HK-2 (cell line): ENCODE measurements at regions not wholly inside any gene's neighbourhood (a gene's known extent, or its start where the extent isn't known, plus 50 kb on each side); places are given as distances from the start of the nearest gene placed in this dataset.
A peak's percentile ranks its signal among the peaks of the same experiment; 100 is the strongest.

Experiments
- DNase-seq: peaks from one replicate; pipeline ENCODE4 v3.0.0-alpha.2; 2018; ENCODE audit not compliant: unreplicated experiment

DNA sequence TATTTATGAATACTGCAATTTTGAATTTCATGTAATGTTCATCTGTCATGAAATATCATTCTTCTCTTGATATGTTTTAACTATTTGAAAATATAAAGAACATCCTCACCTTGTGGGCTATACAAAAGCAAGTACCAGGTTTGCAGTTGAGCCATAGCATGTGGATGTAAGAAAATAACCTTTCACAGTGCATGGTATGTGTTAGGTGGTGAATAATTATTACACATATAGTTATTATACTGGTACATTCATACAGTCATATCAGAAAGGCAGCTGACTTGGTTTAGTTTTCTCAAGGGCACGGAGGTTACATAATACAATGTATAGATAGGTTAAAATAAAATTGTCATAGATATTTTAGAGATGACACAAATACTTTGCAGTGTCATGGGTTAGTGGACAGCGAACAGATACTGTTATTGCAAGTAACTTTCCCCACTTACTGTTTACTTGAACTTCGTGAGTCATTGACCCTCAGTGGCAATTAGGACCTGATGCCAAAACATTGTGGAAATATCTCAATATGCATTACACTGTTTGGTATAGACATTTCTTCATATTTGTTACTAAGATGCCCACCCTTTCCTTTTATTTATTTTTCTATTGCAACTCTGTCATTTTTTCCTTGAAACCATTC is 445.4 kb upstream of the GOT2 start:
- DNase-seq = no peak

DNA sequence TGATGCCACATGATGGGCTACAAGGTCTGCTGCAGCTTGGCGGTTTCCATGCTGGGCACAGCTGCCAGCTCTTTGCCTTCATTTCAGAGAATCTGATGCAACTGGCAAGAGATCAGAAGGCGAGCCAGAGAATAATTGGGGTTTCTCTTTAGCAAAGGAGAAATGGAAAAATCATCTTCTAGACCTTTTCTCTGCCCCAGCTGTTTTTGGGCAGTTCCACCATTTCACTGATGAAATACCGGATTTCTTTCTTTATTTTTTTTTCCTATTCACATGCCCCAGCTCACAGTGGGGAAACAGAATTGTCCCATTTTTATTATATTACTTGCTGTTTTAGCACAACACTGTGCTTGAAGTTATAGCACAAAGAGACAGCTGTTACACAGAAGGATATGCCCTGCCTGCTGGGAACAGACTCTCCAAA is 439.3 kb upstream of the GOT2 start:
- no peak for DNase-seq

DNA sequence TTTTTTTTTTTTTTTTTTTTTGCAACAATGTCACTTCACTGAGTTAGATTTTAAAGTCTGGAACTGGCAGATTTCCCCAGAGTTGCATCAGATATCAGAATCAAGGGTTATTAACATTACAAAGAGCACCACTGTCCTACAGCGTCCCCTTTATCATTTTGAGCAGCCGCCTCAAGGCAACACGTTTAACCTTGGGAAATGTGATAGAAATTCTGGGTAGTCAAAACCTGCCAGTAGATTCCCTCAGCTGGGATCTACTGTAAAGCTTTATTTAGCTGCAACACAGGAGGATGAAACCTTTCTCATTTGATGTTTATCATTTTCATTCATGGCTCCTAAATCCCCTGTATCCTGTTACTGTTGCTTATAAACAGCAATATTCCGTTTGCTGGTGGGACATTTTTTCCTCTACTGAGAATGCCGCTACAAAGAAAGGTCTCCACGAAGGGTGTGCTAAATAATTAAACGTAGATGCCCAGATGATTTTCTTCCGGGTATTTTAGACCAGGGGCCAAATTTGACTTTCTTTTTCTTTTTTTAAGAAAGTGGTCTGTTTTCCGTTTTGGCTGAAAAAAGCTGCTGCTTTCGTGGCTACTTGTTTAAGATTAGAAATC is 436.1 kb upstream of the GOT2 start:
- no peak for DNase-seq

DNA sequence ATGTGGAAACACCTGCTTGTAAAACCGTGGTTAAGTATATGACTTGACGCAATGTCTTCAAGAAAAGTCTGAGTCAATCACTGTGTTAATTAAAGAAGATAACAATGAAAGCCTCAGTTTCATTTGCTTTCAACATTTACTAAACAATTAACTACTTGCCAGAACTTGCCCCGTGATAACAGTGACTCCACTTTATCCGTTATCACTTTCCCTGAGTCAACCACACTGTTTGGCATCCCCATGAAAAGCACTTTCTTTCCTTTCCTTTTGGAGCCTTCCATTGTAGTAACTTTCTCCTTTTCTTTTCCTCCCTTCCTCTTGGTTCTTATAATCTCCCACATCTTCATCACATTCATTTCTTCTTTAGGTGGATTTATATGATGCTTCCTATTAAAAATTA is 435.1 kb upstream of the GOT2 start:
- DNase-seq = no peak

DNA sequence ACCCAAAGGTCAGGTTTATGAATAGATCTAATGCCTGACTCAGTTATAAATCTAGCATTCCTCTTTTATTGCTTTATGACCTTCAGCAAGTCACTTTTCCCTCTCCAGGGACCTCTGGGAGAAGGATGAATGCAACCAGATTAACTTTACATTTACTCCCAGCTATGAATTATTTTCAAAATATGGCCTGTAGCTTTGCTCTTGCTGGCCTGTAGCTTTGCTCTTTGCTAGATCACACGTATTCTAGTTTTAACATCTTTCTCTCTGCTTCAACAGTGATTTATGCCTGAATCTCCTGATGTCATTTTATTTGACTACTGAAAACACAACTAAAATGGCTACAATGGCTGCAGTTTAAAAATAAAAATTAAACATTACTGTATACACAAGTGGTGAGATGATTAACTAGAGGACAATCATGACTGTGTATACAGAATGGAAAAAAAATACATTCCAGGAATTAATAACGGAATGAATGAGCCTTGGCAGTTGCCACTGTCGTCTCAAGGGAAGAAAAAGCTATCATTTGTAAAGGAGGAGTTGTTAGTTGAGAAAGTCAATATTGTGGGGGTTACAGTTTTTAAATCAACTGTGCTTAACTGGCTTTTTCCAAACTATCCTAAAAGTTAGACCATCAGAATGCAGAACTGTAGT is 434.5 kb upstream of the GOT2 start:
- no peak for DNase-seq

DNA sequence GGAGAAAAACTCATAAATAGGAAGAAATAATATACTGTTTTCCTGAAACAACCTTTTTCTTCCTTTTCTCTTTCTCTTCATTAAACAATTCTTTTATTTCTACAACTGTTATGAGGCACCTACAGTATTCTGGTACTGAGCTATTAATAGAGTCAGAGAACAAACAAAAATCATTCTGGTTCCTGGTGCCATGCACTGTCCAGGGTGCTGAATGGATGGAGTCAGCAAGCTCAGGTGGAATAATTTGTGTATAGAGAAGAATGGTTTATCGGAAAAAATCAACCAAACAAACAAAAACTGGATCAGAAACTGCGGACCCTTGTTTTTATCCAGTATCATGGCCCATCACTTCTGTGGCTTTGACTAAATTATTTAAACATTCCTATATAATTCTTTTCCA is 430.3 kb upstream of the GOT2 start:
- peak; percentile 1 for DNase-seq

DNA sequence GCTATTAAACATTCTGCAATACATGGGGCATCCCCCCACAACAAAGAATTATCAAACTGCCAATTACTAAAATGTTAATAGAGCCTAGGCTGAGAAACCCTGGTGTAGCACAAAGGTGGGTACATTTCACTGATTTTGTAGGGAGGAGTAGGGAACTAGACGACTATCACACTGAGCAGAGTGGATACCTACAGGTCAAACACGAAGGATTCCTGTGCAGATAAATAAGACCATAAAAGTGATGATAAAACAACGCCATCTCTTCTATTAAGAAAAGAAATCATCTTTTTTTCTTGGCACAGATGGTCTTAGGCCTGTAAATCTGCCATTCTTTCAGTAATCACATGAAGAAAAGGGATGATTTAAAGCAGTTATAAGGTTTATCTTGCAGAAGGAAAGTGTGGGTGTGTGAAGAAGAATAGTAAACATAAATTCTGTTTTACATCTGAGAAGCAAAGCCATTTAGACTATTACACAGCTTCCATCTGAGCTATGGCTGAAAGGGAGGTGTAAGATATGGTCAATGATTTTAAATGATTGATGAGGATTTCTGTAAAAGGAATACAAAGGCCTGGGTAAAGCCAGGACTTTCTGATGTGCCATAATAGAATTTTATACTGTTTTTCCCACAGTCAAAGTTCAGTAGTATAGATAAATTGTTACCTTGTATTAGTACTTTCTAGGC is 429.4 kb upstream of the GOT2 start:
- DNase-seq = no peak

DNA sequence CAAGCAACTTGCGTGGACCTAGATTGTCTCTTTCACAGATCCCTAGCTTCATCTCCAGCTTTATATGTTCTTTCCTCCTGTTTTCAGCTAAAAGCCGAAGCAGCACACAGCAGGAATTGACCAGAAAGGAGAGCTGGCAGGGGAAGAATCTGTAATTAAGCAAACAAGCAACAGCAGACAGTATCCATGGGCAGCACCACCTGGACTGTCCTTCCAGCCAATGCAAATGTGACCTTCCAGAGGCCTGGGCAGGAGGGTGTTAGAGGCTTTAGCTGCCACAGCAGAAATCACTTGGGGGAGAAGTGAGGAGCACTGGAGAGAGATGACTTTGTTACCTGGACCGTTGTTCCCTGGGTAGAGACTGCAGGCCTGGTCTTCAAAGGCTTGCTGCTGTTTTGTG is 427.6 kb upstream of the GOT2 start:
- DNase-seq = no peak

DNA sequence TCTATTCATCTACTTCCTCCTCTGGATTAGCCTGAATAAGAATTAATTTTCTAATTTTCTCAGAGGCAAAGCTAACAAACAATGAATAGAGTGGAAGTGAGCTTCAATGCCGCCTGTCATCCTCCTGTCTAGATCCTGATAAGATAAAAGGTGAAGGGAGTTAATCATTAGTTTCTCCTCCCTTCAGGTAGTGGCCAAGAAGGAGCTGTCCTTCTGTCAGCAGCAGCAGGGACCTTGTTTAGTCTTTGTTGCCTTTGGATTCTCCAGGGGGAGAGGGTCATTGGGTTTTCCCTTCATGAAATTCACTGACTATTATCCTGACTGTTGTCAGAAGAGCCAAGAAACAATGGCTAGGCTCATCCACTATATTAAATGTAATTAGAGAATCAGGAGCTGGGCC is 420.2 kb upstream of the GOT2 start:
- DNase-seq = no peak

DNA sequence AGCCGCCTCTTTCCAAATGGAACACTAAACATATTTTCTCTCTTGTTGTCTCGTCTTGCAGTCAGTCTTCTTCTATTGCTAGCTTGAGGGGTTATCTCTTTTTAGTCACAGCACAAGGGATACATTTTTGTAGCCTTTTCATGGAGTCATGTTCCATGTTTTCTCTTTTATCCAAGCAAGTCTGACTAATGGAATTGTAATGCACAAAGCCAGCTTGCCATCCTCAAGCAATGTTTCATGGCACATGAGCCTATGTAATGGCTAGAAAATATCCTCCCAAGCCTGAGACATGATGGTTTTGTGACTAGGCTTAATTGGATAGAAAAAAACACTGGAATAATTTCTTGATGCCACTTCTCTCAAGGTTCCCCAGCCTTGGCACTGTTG is 414.6 kb upstream of the GOT2 start:
- no peak for DNase-seq

DNA sequence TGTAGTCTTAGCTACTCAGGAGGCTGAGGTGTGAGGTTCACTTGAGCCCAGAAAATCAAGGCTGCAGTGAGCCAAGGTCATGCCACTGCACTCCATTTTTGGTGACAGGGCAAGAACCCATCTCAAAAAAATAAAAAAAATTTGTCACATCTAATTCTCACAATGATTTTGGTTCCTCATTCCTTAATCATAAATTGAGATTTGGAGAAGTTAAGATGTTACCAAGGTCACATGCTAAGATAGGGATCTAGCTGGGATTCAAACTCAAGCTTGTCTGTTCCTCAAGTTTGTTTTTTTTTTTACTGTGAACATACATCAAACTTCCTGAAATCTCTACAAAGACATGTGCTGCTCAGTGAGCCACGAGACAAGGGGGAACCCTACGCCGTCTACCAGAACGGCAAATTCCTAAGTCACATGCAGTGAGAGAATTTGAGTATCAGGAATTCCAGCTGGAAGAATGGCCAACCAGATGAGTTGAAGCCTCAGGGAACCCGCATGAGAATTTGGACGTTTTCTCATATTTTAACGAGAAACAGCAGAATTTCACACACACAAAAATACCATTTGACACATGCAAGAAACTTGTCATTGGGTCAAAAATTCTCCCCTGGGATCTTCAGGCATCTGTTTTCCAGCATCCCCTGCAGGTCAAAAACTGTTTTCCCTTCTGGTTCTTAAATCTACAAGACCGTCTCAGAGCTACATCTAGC is 414.1 kb upstream of the GOT2 start:
- DNase-seq = no peak

DNA sequence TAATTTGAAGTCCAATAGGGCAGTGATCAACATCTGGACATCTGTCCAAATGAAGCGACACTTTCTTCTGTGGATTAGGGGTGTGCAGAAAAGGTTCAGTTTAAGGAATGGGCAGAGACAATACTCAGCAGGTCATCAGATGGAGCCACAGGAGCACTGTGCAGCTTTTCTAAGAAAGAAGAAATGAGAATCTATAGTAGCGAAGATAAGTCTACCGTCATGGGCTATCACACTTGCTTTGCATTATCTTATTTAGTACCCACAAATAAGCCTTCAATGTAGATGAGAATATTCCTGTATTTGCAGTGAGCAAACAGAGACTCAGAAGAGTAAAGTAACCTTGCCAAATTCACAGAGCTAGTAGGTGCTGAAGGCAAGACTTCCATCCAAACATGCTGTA is 412.0 kb upstream of the GOT2 start:
- no peak for DNase-seq

DNA sequence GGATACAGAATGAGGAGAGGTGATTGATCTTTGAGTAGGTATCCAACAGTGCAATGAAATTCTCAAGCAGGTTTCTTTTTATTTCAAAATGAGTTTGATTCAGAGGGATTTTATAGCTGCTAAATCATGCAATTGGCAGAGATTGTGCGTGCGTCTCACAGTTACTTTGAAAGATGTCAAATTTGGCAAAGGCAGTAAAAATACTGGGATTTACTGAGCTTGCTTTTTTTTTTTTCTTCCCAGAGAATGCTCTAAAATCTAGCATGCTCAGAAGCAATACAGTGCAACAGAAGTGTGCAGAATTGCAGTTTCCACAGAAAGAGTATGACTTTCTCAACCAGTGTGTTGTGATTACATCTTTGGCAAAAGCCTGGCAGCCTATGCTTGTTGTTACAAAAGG is 410.7 kb upstream of the GOT2 start:
- DNase-seq = no peak

DNA sequence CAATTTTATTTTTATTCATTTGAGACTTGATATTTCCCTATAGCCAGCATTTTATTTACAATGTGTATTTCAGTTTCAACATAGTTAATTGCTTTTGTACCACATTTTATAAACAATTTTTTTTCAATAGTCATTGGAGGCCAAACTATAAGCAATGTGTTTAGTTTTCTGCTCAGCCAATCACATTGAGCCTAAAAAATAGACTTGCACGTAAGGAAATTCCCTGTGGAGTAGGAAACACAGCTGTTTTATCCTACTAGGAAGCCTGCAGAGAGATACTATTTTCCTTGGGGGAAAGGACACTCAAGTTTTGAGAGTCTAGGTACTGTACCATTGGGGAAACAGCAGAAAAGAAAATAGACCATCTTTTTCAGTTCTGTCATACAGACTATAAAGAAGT is 410.2 kb upstream of the GOT2 start:
- no peak for DNase-seq

DNA sequence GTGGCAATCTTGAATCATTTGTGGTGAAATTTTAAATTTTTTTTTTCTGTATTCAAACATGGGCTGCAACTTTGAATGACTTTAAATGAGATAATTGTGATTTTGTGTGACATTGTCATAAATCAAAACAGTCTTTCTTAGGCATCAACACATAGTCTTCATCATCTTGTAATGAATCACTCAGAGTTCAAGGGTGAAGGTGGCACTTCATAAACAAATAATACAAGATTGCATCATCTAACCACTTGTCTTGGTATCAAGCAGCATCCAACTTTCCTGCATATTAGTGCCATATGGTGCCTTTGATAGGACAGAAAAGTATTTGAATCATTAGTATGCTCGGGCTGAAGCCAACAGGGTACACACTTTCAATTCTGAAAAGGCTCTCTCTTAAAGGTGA is 392.4 kb upstream of the GOT2 start:
- DNase-seq = no peak

DNA sequence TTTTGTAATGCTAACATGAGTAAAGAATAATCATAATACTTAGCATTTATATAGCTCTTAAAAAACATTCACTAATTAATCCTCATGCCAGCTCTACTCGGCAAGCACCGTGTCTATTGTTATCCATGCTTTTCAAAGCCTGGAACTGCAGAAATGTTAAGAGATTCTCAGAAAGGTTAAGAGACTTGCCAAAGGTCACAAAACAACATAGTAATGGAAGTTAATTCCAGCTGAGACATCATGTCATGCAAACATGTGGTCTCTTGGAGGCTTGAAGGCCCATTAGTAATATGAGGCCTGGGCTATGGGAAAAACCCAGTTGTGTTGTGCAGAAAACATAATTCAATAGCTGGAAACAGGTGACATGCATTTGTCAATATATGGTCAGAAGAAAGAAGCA is 389.9 kb upstream of the GOT2 start:
- DNase-seq = no peak

DNA sequence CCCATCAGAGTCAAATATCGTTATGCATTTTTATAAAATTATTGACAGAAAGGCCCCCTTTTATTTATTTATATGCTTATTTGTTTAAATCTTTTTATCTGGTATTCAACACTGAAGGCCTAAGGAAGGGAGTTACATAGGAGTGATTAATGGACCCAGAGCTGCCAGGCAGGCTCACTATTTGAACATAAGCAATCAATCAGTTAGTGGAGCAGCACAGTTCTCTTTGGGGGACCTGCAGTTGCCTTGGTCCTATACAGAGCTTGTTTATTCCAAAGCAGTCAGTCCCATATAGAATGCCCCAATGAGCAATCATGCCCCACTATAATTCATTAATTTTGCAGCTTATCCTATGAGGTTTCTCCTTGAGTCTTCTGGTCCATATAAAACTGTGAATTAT is 389.4 kb upstream of the GOT2 start:
- no peak for DNase-seq

DNA sequence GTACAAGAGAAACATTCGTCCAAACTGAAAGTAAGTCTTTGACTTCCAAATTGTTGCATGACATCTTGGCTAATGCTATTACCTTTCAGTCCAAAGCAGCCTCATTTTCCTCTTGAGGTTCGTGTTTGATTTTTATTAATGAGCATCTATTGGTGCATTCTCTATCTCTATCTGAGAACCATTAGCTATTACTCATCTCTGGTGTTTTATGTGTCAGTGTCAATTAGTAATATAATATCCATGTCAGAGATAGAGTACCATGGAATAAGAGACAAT is 388.1 kb upstream of the GOT2 start:
- no peak for DNase-seq

DNA sequence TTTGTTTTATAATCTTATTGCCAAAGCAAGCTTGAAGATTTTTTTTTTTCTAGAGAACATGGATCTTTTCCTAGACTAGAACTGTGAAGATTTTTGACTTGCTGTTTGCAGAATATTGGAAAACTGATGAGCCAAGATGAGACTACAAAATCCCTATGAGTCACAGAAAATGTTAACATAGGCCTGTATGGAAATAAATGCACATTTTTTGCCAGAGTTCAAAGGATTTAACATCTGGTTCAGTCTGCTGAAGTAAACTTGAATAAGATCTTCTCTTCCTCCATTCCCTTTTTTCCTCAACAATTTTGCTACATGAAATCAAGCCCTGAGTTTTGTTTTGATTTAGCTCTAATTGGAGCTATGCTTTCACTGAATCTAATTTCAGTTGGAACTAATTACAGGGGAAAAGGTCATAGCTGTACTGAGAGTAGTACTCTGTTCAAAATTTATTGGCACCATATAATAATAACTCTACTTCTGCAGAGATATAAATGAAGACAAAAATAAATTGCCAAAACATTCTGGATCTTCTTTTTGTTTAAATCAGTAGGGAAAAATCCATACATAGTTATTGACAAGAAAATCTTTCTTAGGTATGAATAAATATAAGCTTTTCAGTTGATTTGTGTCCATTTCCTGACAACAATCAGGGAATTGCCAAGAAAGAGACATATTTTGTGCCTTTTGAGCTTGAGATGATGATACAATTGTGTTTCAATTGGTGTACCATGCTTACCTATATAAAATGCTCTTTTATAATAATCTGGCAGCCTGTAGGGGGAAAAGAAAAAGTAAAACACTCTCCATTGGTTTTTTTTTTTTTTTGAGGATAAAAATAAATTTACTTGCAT is 387.5 kb upstream of the GOT2 start:
- no peak for DNase-seq

DNA sequence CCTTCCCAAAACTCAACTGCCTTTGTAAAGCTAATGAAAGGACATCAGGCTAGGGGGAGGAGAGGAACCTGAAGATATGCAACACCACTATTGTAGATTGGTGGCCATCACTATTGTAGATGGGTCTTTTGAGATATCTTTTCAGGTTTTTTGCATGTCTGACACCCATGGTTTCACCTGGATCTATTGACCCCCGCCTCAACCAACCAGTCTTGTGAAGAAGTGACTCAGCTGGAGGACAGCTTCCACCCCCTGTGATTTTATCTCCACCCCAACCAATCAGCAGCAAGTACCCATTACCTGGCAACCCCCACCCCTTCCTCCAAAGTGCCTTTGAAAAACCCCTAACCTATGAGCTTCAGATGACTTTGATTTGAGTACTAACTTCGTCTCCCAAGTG is 382.6 kb upstream of the GOT2 start:
- no peak for DNase-seq

DNA sequence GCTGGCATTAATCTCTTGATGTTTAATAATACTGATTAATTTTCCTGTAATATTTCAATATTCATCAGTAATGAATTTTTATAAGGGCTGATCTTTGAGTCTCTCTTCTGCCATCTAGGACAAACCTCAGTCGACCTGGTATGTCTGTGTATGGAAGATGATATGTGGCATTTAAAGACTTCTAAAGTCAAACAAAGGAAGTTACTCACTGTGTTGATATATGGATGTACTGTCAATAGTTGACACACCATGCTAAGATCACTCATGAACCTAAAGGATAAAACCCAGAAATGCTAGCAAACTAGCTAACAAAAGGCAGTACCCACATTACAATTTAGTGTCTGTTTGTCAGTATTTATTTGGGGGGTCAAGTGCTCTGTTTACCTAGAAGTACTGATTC is 380.7 kb upstream of the GOT2 start:
- no peak for DNase-seq
